ENCODE measurements at regions not wholly inside any gene's neighbourhood (a gene's known extent, or its start where the extent isn't known, plus 50 kb on each side); places are given as distances from the start of the nearest gene placed in this dataset.

GRCh38 chr1:22313321-22313720, 138.3 kb upstream of the ZBTB40 start:
- TF ChIP-seq CTCF (conservative IDR thresholded peaks at IDR 0.05; ENCODE audit: low read depth in 2 of 2) (no peak), EZH2 (IDR thresholded peaks at IDR 0.05; ENCODE audit: low read depth, unreplicated experiment) (no peak)
